ENCODE measurements at regions not wholly inside any gene's neighbourhood (a gene's known extent, or its start where the extent isn't known, plus 50 kb on each side); places are given as distances from the start of the nearest gene placed in this dataset.

DNA sequence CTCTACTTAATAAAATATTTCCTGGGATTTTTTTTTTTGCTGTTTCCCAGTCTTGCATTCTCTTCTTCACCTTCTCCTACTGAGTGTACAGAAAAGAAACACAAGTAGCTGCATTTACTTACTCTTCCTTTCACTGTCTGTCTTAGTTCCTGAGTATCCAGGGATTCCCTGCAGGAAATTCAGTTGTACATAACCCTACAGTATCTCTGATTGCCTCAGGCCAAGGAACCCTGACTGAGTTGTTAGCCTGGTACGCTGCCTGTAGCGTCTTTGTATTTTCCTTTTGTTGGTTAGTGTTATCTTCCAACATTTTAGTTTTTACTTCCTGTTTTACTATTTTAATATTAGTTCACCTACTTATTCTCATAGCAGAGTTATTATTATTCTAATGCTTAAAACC lies 142.5 kb upstream of the ROBO1 start:
- H3K4me3 ChIP-seq, result no peak overlapping the region
- H3K27me3 ChIP-seq, result no peaks in the 10 kb centered on the region
- 0% methylated on average over 2 of the region's 2 CpGs for WGBS, 2 donors
- H3K36me3 ChIP-seq (ENCODE audit: low read depth, missing control alignments), result no peaks in the 10 kb centered on the region
- H3K9me3 ChIP-seq, result no peaks in the 10 kb centered on the region
- no peak for TF ChIP-seq POLR2A (IDR thresholded peaks at IDR 0.05)
- TF ChIP-seq CTCF (IDR thresholded peaks at IDR 0.05), result no peak
- no peak for DNase-seq
- H3K27ac ChIP-seq, result no peak overlapping the region
- intact Hi-C loops (cut with DNase I; ENCODE audit: low total_unique reads), result no loop called here
- no peaks in the 10 kb centered on the region for H3K4me1 ChIP-seq

DNA sequence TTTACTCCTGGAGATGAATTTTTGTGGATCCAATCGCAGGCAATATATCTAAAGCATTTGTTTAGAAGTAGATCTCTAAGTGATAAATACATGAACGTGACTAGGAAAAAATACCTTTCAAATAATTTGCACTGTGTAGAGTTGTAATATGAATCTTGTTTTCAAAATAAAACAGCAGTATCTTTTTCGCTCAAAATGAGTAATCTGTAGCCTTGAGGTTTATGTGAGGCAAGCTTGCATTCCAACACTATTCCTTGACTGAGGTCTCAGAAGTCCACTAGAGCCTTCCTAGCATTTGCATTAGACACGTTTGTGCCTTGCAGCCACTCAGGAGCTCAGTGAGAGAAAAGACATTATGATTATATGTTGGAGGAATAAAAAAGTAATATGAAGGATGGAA lies 138.3 kb upstream of the ROBO1 start:
- DNase-seq, result no peak
- 46 to 51% methylated on average over 4 of the region's 4 CpGs for WGBS, 2 donors
- Histone ChIP-seq H3K4me3 (no peak overlapping the region), H3K36me3 (ENCODE audit: low read depth, missing control alignments) (no peaks in the 10 kb centered on the region), H3K27ac (no peak overlapping the region), H3K4me1 (no peaks in the 10 kb centered on the region), H3K27me3 (no peaks in the 10 kb centered on the region), H3K9me3 (no peaks in the 10 kb centered on the region)
- TF ChIP-seq CTCF (IDR thresholded peaks at IDR 0.05) (no peak), POLR2A (IDR thresholded peaks at IDR 0.05) (no peak)
- intact Hi-C loops (cut with DNase I; ENCODE audit: low total_unique reads), result no loop called here

GRCh38 chr3:79902151-79902550 lies 134.4 kb upstream of the ROBO1 start:
- 90 to 94% methylated on average over 3 of the region's 3 CpGs for WGBS, 2 donors
- Histone ChIP-seq H3K4me3 (no peak overlapping the region), H3K36me3 (ENCODE audit: low read depth, missing control alignments) (no peaks in the 10 kb centered on the region), H3K9me3 (no peaks in the 10 kb centered on the region), H3K27me3 (no peaks in the 10 kb centered on the region), H3K4me1 (no peaks in the 10 kb centered on the region), H3K27ac (no peak overlapping the region)
- DNase-seq, result no peak
- TF ChIP-seq CTCF (IDR thresholded peaks at IDR 0.05) (no peak), POLR2A (IDR thresholded peaks at IDR 0.05) (no peak)
- intact Hi-C loops (cut with DNase I; ENCODE audit: low total_unique reads), result no loop called here

- no peak for DNase-seq
- H3K36me3 ChIP-seq (ENCODE audit: low read depth, missing control alignments), result no peaks in the 10 kb centered on the region
- no peaks in the 10 kb centered on the region for H3K4me1 ChIP-seq
- TF ChIP-seq POLR2A (IDR thresholded peaks at IDR 0.05), result no peak
- TF ChIP-seq CTCF (IDR thresholded peaks at IDR 0.05), result no peak
- intact Hi-C loops (cut with DNase I; ENCODE audit: low total_unique reads), result no loop called here
- H3K9me3 ChIP-seq, result no peaks in the 10 kb centered on the region
- no peak overlapping the region for H3K4me3 ChIP-seq
- WGBS, 2 donors, result 78 to 86% methylated on average over 4 of the region's 4 CpGs
- H3K27ac ChIP-seq, result no peak overlapping the region
- H3K27me3 ChIP-seq, result no peaks in the 10 kb centered on the region
Measured at GRCh38 chr3:79898907-79899306, 131.1 kb upstream of the ROBO1 start.

- no peak overlapping the region for H3K27ac ChIP-seq
- 58 to 87% methylated on average over 1 of the region's 1 CpG for WGBS, 2 donors
Measured at GRCh38 chr3:79896086-79896485, 128.3 kb upstream of the ROBO1 start.

More at GRCh38 chr3:79896086-79896485, 128.3 kb upstream of the ROBO1 start:
- intact Hi-C loops (cut with DNase I; ENCODE audit: low total_unique reads), result no loop called here
- H3K4me1 ChIP-seq, result no peaks in the 10 kb centered on the region
- TF ChIP-seq POLR2A (IDR thresholded peaks at IDR 0.05) (no peak), CTCF (IDR thresholded peaks at IDR 0.05) (no peak)
- H3K9me3 ChIP-seq, result no peaks in the 10 kb centered on the region
- no peaks in the 10 kb centered on the region for H3K36me3 ChIP-seq (ENCODE audit: low read depth, missing control alignments)
- DNase-seq, result no peak
- no peak overlapping the region for H3K4me3 ChIP-seq
- H3K27me3 ChIP-seq, result no peaks in the 10 kb centered on the region

Measured in testis (tissue), 2 donors.